Right lobe of liver (tissue), 6 donors: ENCODE measurements at regions not wholly inside any gene's neighbourhood (a gene's known extent, or its start where the extent isn't known, plus 50 kb on each side); places are given as distances from the start of the nearest gene placed in this dataset.

ENCODE experiments used
- ATAC-seq, 4 donors: fragments of 200-7000 bp; cut with Tn5 transposase; one replicate each; pipeline ENCODE4 v1.9.1; 2020; ENCODE audit warnings: mild to moderate bottlenecking in 4 of 4, moderate library complexity in 4 of 4
- DNase-seq, 3 donors: peaks; one replicate each; pipeline ENCODE4 v3.0.0-alpha.2; 2020
- H3K27ac ChIP-seq, 3 donors: fragments of 200-600 bp; one replicate each; pipeline ENCODE4 v1.8.0; 2022
- H3K27me3 ChIP-seq, 2 donors: fragments of 200-600 bp; one replicate each; pipeline ENCODE4 v1.8.0; 2022
- H3K36me3 ChIP-seq, 4 donors: fragments of 200-600 bp; sonication (generic) in 1 of 4; one replicate each; pipeline versions ENCODE4 v1.5.1 to v1.8.0; 2017 to 2022; ENCODE audit warnings: control low read depth in 1 of 4
- H3K4me1 ChIP-seq, 4 donors: fragments of 200-600 bp; sonication (generic) in 1 of 4; one replicate each; pipeline versions ENCODE4 v1.5.1 to v1.8.0; 2017 to 2022; ENCODE audit warnings: control low read depth in 1 of 4
- H3K4me3 ChIP-seq, 3 donors: fragments of 200-600 bp; one replicate each; pipeline ENCODE4 v1.8.0; 2022
- H3K9me3 ChIP-seq, 4 donors: fragments of 200-600 bp; sonication (generic) in 1 of 4; one replicate each; pipeline versions ENCODE4 v1.5.1 to v1.8.0; 2017 to 2022; ENCODE audit warnings: control low read depth in 1 of 4
- CTCF ChIP-seq, 4 donors: fragments of 200-600 bp in 3 of 4; fragments of 450-650 bp in 1 of 4; IDR thresholded peaks; one replicate each; pipeline versions ENCODE4 v1.5.1 to v1.8.0; 2016 to 2022; ENCODE audit warnings: antibody characterized with exemption in 4 of 4, mild to moderate bottlenecking in 2 of 4
- POLR2A ChIP-seq: fragments of 450-650 bp; IDR thresholded peaks from one replicate; pipeline ENCODE4 v1.6.1; 2017; ENCODE audit warnings: antibody characterized with exemption, mild to moderate bottlenecking
- WGBS: methylation state at CpG from one replicate; pipeline ENCODE4 v1.1.6; 2018; ENCODE audit warnings: low coverage, low lambda C conversion rate; ENCODE audit not compliant: insufficient coverage; ENCODE audit errors: missing lambda C conversion rate; 5-methylcytosine and 5-hydroxymethylcytosine counted together
- intact Hi-C, 2 donors: fragments of 100-400 bp; cut with DNase I; formaldehyde crosslinking; loops; one replicate each; pipeline versions ENCODE4 v1.11.2 to v1.14.1; 2022
- donor health status: DM: no; HTN: yes; CAD: no.
- donor health status: DM: no; HTN: no; CAD: no.
- donor health status: DM: no; HTN: no; CAD: no.
- donor health status: DM: no; HTN: yes; CAD: no.
- donor health status: DM: no; HTN: yes; CAD: no.

GRCh38 chr1:221625026-221625425 lies 116.9 kb downstream of the DUSP10 start:
- no peaks in the 10 kb centered on the region for H3K27me3 ChIP-seq
- H3K4me1 ChIP-seq, result peaks cover 0 to 15% (median under 1%) of the 10 kb centered on the region in 4 donors
- no peak overlapping the region for H3K27ac ChIP-seq
- TF ChIP-seq CTCF (IDR thresholded peaks at IDR 0.05), result no peak
- TF ChIP-seq POLR2A, result no peak
- no peaks in the 10 kb centered on the region for H3K36me3 ChIP-seq
- intact Hi-C loops, result no loop called here
- no peak overlapping the region for H3K4me3 ChIP-seq
- DNase-seq, result no peak
- H3K9me3 ChIP-seq, result no peaks in the 10 kb centered on the region
- no peak for ATAC-seq

GRCh38 chr1:221626041-221626440 lies 115.8 kb downstream of the DUSP10 start:
- Histone ChIP-seq H3K27me3 (no peaks in the 10 kb centered on the region), H3K36me3 (no peaks in the 10 kb centered on the region), H3K27ac (no peak overlapping the region), H3K4me1 (peaks cover 0 to 11% (median 0%) of the 10 kb centered on the region in 4 donors), H3K4me3 (no peak overlapping the region), H3K9me3 (no peaks in the 10 kb centered on the region)
- DNase-seq, result no peak
- WGBS, result 100% methylated on average over 1 of the region's 1 CpG
- no peak for ATAC-seq
- TF ChIP-seq POLR2A (no peak), CTCF (IDR thresholded peaks at IDR 0.05) (no peak)
- intact Hi-C loops, result no loop called here

GRCh38 chr1:221630236-221630635 lies 111.7 kb downstream of the DUSP10 start:
- Histone ChIP-seq H3K4me3 (no peak overlapping the region), H3K4me1 (no peaks in the 10 kb centered on the region), H3K27me3 (no peaks in the 10 kb centered on the region), H3K9me3 (no peaks in the 10 kb centered on the region), H3K27ac (no peak overlapping the region), H3K36me3 (no peaks in the 10 kb centered on the region)
- ATAC-seq (no peak), DNase-seq (no peak)
- intact Hi-C loops, result no loop called here
- no peak for TF ChIP-seq CTCF (IDR thresholded peaks at IDR 0.05)
- TF ChIP-seq POLR2A, result no peak

- no peak for TF ChIP-seq CTCF (IDR thresholded peaks at IDR 0.05)
- TF ChIP-seq POLR2A, result no peak
- no peak for DNase-seq
- H3K9me3 ChIP-seq, result no peaks in the 10 kb centered on the region
- intact Hi-C loops, result no loop called here
- no peak for ATAC-seq
- H3K4me3 ChIP-seq, result no peak overlapping the region
- no peaks in the 10 kb centered on the region for H3K36me3 ChIP-seq
- no peaks in the 10 kb centered on the region for H3K27me3 ChIP-seq
- H3K27ac ChIP-seq, result no peak overlapping the region
- no peaks in the 10 kb centered on the region for H3K4me1 ChIP-seq
Measured at GRCh38 chr1:221631556-221631955, 110.3 kb downstream of the DUSP10 start.

- Histone ChIP-seq H3K36me3 (no peaks in the 10 kb centered on the region), H3K27me3 (no peaks in the 10 kb centered on the region), H3K4me1 (no peaks in the 10 kb centered on the region), H3K4me3 (no peak overlapping the region), H3K9me3 (no peaks in the 10 kb centered on the region), H3K27ac (no peak overlapping the region)
- WGBS, result 54% methylated on average over 4 of the region's 4 CpGs
- intact Hi-C loops, result no loop called here
- ATAC-seq (no peak), DNase-seq (no peak)
- TF ChIP-seq POLR2A, result no peak
- TF ChIP-seq CTCF (IDR thresholded peaks at IDR 0.05), result no peak
Measured at GRCh38 chr1:221632072-221632471, 109.8 kb downstream of the DUSP10 start.
